Neutrophil (primary cell): ENCODE measurements at regions not wholly inside any gene's neighbourhood (a gene's known extent, or its start where the extent isn't known, plus 50 kb on each side); places are given as distances from the start of the nearest gene placed in this dataset.

Source experiments
- H3K27ac ChIP-seq: fragments of 200-600 bp; sonication (generic); 2 replicates; pipeline ENCODE4 v1.5.1; 2016; ENCODE audit warnings: mild to moderate bottlenecking, moderate library complexity
- H3K27me3 ChIP-seq: fragments of 200-600 bp; sonication (generic); 2 replicates; pipeline ENCODE4 v1.6.0; 2016; ENCODE audit warnings: mild to moderate bottlenecking
- H3K36me3 ChIP-seq: fragments of 200-600 bp; sonication (generic); 2 replicates; pipeline ENCODE4 v1.5.1; 2017
- H3K4me1 ChIP-seq, 2 experiments: fragments of 200-600 bp in 1 of 2; sonication (generic) in 1 of 2; 1 replicate in 1 of 2; 2 replicates in 1 of 2; pipeline versions ENCODE4 v1.5.1 to v1.6.1; 2013 to 2016; ENCODE audit warnings: low read depth in 1 of 2, low read length in 1 of 2, mild to moderate bottlenecking in 1 of 2, moderate library complexity in 1 of 2; ENCODE audit not compliant: control insufficient read depth in 1 of 2, insufficient read depth in 1 of 2
- H3K4me3 ChIP-seq, 2 experiments: fragments of 200-600 bp in 1 of 2; sonication (generic) in 1 of 2; 1 replicate in 1 of 2; 2 replicates in 1 of 2; pipeline ENCODE4 v1.5.1; 2013 to 2016; ENCODE audit warnings: low read depth in 1 of 2, low read length in 1 of 2, mild to moderate bottlenecking in 1 of 2, moderate library complexity in 1 of 2
- H3K9me3 ChIP-seq: fragments of 200-600 bp; sonication (generic); 2 replicates; pipeline ENCODE4 v1.5.1; 2016
- CTCF ChIP-seq: fragments of 200-600 bp; sonication (generic); IDR thresholded peaks from 2 replicates; pipeline ENCODE4 v1.5.1; 2016; ENCODE audit warnings: antibody characterized with exemption

GRCh38 chr4:152065545-152065944, 304.7 kb upstream of the GATB start:
- Histone ChIP-seq H3K9me3 (no peaks in the 10 kb centered on the region), H3K27me3 (no peaks in the 10 kb centered on the region), H3K4me3 (no peak overlapping the region), H3K4me1 (no peaks in the 10 kb centered on the region), H3K27ac (no peak overlapping the region), H3K36me3 (no peaks in the 10 kb centered on the region)
- TF ChIP-seq CTCF = no peak

GRCh38 chr4:152064753-152065152, 303.9 kb upstream of the GATB start:
- H3K4me1 ChIP-seq = no peaks in the 10 kb centered on the region
- H3K4me3 ChIP-seq = no peak overlapping the region
- H3K36me3 ChIP-seq = no peaks in the 10 kb centered on the region
- no peaks in the 10 kb centered on the region for H3K9me3 ChIP-seq
- H3K27me3 ChIP-seq = no peaks in the 10 kb centered on the region
- H3K27ac ChIP-seq = no peak overlapping the region
- no peak for TF ChIP-seq CTCF

- H3K27ac ChIP-seq = no peak overlapping the region
- no peak overlapping the region for H3K4me3 ChIP-seq
- TF ChIP-seq CTCF = no peak
- H3K9me3 ChIP-seq = no peaks in the 10 kb centered on the region
- no peaks in the 10 kb centered on the region for H3K27me3 ChIP-seq
- H3K36me3 ChIP-seq = no peaks in the 10 kb centered on the region
- H3K4me1 ChIP-seq = no peaks in the 10 kb centered on the region
Observed at GRCh38 chr4:152064282-152064681, 303.5 kb upstream of the GATB start.

GRCh38 chr4:152063621-152064240, 302.9 kb upstream of the GATB start:
- TF ChIP-seq CTCF = no peak
- Histone ChIP-seq H3K9me3 (no peaks in the 10 kb centered on the region), H3K4me1 (no peaks in the 10 kb centered on the region), H3K36me3 (no peaks in the 10 kb centered on the region), H3K27me3 (no peaks in the 10 kb centered on the region), H3K4me3 (no peak overlapping the region), H3K27ac (no peak overlapping the region)

- Histone ChIP-seq H3K4me1 (no peaks in the 10 kb centered on the region), H3K27me3 (no peaks in the 10 kb centered on the region), H3K4me3 (no peak overlapping the region), H3K9me3 (no peaks in the 10 kb centered on the region), H3K27ac (no peak overlapping the region), H3K36me3 (no peaks in the 10 kb centered on the region)
- TF ChIP-seq CTCF = no peak
Observed at GRCh38 chr4:152062936-152063620, 302.3 kb upstream of the GATB start.
